Ecto neural progenitor cell (in vitro differentiated cells): ENCODE measurements at regions not wholly inside any gene's neighbourhood (a gene's known extent, or its start where the extent isn't known, plus 50 kb on each side); places are given as distances from the start of the nearest gene placed in this dataset.

Source experiments
- DNase-seq: peaks from one replicate; pipeline ENCODE4 v3.0.0-alpha.2; 2018; ENCODE audit warnings: low spot score

- DNase-seq: no peak
Observed at GRCh38 chr15:98144388-98144787, 183.9 kb downstream of the ARRDC4 start.

DNA sequence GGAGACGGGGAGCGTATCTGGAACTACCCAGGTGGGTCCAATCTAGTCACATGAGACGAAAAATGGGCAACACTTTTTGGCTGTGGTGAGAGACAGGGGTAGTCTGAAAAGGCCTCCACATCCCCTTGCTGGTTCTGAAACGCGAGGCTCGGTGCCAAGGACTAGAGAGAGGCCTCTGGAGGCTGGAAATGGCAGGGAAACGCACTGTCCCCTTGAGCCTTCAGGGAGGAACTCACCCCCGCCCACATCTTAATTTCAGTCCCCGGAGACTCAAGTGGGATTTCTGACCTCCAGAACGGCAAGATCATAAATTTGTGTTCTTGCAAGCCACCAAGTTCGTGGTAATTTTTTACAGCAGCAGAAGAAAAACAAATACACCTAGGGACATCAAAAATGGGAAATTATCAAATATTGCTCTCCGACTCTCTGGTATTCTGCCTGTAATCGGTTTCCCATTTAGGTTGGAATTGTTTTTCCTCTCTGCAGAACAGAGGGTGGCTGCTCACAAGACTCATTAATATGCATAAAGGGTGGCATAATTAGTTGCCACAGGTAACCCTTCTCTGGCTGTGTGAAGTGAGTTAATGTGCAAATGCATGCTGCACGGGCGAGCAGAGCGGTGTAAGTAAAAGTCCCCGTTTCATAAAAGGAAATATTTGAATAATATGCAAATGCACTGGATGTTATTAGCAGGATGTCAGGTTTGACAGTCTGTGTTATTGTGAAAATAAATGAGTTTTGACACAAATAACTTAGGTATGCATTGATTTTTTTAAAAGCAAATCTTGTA, 185.7 kb downstream of the ARRDC4 start:
- no peak for DNase-seq

GRCh38 chr15:98147415-98147814, 186.9 kb downstream of the ARRDC4 start:
- no peak for DNase-seq

DNA sequence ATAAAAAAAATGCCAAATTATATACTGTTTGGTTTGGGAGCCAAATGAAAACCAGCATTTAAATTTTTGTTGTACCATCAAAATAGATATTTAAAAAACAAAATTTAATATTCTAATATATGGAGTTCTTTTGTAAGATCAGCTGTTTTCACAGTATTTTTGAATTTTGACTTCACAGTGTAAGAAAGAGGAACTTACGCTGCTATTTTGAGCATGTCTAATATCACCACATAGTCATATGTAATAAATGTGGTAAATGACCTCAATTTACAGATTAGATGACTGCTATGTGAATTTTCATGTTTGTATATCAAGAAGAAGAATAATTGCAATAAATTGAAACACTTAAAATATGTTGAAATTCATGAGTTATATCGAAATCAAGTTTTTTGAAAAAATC, 189.6 kb downstream of the ARRDC4 start:
- no peak for DNase-seq

DNA sequence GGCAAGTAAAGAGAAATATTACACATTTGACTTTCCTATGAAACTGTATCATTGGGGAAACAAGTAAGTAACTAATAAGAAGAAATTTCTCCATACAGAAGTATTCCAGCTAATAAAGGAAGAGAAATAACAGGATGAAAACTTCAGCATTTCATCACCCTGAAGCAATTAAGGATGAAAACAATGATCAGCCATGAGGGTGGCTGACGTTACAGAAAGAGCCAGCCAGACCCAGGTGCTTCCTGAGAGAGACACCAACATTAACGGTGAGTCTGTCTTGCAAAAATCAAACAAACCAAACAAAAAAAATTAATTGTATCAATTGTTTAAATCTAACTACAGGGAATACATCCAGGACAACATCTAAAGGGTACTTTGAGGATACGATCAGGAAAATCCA, 190.0 kb downstream of the ARRDC4 start:
- no peak for DNase-seq

GRCh38 chr15:98151096-98151495, 190.6 kb downstream of the ARRDC4 start:
- no peak for DNase-seq

- no peak for DNase-seq
Observed at GRCh38 chr15:98152156-98152555, 191.7 kb downstream of the ARRDC4 start.

GRCh38 chr15:98154863-98155262, 194.4 kb downstream of the ARRDC4 start:
- DNase-seq: no peak

DNA sequence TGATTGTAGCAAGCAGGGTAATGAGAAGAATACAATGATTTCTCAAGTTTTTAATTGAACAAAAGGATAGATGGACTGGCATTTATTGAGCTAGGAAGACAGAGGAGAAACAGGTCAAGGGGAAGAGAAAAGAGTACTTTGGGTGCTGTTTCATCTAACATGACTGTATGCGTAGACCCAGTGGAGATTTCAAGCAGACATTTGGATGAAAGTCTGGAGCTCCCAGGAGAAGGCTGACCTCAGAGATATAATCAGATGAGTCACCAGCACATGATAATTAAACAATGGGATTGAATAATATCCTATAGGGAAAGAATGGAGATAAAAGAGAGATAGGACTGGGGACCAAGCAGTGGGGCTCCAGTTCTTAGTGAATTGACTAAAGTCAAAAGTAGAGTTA, 194.9 kb downstream of the ARRDC4 start:
- no peak for DNase-seq

- DNase-seq: no peak
Observed at GRCh38 chr15:98160236-98160635, 199.7 kb downstream of the ARRDC4 start.

GRCh38 chr15:98163319-98164045, 203.0 kb downstream of the ARRDC4 start:
- DNase-seq: no peak

DNA sequence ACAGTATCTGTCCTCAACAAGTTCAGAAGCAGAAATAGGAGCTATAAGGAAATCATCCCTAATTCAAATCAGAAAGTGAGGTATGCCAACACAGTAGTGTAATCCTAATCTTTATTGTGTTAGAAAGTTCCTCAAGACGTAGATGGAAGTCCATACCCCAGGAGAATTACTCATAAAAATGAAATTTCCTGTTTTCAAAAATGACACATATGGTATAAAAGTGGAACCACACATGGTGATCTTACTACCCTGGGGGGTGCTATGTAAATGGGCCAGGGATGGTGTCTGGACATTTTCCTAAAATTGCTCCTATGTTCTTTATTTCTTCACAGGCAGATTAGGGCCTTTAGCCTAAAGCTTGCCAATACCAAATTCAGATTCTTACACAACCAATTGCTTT, 204.1 kb downstream of the ARRDC4 start:
- DNase-seq: no peak

GRCh38 chr15:98164986-98165385, 204.5 kb downstream of the ARRDC4 start:
- DNase-seq: no peak

DNA sequence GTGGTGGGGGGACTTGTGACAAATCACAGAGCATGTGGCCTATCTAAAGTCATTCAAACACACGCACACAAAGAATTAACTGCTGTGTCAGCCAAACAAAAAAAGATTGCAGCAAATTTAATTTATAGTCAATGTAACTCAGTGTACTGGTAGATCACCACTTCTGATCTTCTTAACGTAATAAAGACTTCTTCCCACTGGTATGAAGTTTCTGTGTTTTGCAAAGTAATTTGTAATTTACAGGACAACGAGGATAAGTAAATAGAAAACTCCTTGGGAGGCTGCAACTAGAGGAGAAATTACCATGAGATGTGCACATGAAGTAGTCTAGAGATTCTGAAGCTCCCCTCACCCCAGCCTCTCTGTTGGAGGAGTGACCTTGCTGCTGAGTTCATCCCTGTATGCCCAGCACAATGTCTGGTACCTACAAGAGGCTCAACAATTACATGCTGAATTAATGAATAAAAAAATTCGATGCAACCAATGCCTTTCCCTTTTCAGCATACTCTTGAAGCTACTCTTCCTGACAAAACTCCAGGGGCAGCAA, 207.3 kb downstream of the ARRDC4 start:
- DNase-seq: no peak

GRCh38 chr15:98169551-98169950, 209.0 kb downstream of the ARRDC4 start:
- DNase-seq: no peak

GRCh38 chr15:98174286-98174685, 213.8 kb downstream of the ARRDC4 start:
- DNase-seq: no peak

DNA sequence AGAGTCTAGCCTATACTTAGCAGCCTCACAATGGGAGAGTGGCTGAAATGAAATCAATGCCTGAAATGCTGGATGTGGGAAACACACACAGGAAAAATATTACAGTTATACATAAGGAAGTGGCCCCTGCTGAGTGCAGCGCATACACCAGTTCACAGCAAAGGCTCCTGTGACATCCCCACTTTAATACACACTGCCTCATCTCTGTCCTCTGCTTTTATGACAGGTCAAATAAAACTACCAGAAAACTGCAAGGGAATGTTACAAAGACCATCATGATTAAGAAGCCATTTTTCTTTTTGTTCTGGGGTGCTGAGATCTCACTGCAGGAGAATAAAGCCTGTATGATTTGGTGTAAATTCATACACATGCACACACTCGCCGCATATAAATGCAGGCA, 214.3 kb downstream of the ARRDC4 start:
- DNase-seq: no peak

DNA sequence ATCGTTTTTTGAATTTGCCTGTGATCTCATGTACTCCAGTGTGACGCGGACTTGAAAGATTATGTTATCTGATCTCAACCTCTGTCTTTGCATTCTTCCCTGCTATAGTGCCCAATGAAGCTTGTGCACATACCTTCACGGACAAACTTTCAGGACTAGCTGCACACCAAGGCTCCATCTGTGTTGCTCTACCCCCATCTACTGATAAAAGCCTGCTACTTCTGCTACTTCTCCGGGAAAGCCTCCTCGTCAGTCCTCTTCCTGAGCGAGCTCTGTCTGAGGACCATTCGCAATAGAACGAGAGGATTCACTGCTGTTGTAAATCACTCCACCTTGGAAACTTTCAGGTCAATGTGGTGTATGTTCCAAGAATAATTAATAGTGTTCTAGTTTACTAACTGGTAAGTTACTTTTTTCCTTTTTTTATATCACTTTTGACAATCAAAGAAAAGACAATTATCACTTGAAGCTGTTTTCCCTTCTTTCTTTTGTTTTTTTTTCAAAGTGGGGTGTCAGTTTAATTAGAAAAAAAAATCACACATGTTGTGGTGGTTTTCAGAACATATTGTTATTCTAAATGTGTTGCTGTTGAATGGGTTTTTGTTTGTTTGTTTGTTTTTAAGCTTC, 217.6 kb downstream of the ARRDC4 start:
- peak; percentile 75 for DNase-seq

DNA sequence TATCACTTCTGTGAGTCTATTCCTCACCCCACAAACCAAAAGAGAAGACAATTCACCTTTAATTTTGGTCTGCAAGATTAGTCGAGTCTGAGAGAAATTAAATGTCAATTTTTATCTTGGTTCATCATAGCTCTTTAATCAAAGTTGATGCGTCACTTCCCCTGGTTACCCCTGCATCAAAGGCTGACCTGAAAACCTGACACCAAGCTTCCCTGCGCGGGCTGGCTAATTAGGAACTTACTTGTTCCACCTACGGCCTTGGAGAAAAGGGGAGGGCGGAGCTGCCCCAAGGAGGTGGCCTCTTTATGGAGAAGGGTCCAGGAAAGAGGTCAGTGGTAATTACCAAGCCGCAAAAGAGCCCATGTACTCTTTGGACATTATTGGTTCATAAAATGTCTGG, 218.4 kb downstream of the ARRDC4 start:
- no peak for DNase-seq

- DNase-seq: no peak
Observed at GRCh38 chr15:98187549-98187948, 227.0 kb downstream of the ARRDC4 start.

DNA sequence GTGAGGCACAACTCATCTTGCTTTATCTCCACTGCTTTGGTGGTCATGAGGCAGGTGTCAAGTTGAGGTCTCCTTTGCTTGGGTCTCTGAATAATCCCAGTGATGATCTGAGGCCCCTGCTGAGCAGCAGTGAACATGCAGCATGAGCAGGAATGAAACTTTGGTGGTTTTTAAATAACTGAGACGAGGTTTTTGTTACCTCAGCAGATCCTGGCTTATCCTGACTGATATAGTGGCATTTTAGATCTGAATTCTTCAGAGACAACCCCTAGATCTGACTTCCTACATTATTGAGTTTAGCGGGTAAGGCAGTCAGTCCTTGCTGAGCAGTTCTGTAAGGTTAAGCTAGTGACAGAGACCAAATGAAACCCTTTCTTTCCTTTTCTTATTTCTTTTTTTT, 230.4 kb downstream of the ARRDC4 start:
- no peak for DNase-seq

- no peak for DNase-seq
Observed at GRCh38 chr15:98195796-98196195, 235.3 kb downstream of the ARRDC4 start.

DNA sequence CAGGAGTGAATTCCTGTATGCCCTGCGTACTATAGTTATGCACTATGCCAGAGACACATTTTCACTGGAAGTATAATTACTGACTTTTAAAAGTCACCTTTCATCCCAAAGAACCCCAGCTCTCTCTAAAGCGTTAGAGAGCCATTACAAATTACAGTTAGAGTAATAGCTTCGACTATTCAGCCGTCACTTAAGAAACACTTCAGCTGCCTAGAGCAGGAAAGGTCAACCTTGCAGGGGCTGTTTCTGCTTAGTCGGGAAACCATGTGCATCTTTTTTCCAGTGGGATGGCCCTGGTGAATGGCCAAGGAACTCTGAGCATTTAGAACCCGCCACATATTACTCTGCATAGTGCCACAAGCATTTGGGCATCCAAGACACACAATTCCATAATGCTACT, 235.9 kb downstream of the ARRDC4 start:
- DNase-seq: no peak
